ENCODE measurements at regions not wholly inside any gene's neighbourhood (a gene's known extent, or its start where the extent isn't known, plus 50 kb on each side); places are given as distances from the start of the nearest gene placed in this dataset.

GRCh38 chr1:213883618-213884017, 104.2 kb upstream of the PROX1 start:
- intact Hi-C loops (cut with DNase I) = no loop called here
- Histone ChIP-seq H3K4me3 (no peak overlapping the region), H3K27ac (no peak overlapping the region), H3K36me3 (no peaks in the 10 kb centered on the region), H3K27me3 (no peaks in the 10 kb centered on the region), H3K4me1 (no peaks in the 10 kb centered on the region), H3K9me3 (peaks cover 0 to 5% of the 10 kb centered on the region in 2 donors)
- DNase-seq (no peak), ATAC-seq (no peak)
- no peak for TF ChIP-seq CTCF (IDR thresholded peaks at IDR 0.05)

- Histone ChIP-seq H3K4me3 (no peak overlapping the region), H3K36me3 (no peaks in the 10 kb centered on the region), H3K27ac (no peak overlapping the region), H3K9me3 (peaks cover 0 to 5% of the 10 kb centered on the region in 2 donors), H3K4me1 (no peaks in the 10 kb centered on the region), H3K27me3 (no peaks in the 10 kb centered on the region)
- intact Hi-C loops (cut with DNase I) = no loop called here
- no peak for TF ChIP-seq CTCF (IDR thresholded peaks at IDR 0.05)
- ATAC-seq (no peak), DNase-seq (no peak)
Measured at GRCh38 chr1:213884402-213884801, 103.4 kb upstream of the PROX1 start.

GRCh38 chr1:213884942-213885341, 102.8 kb upstream of the PROX1 start:
- H3K27me3 ChIP-seq = no peaks in the 10 kb centered on the region
- H3K9me3 ChIP-seq = peaks cover 0 to 5% of the 10 kb centered on the region in 2 donors
- no peak for ATAC-seq
- no peak overlapping the region for H3K27ac ChIP-seq
- no peaks in the 10 kb centered on the region for H3K4me1 ChIP-seq
- no peak for DNase-seq
- no peak overlapping the region for H3K4me3 ChIP-seq
- H3K36me3 ChIP-seq = no peaks in the 10 kb centered on the region
- intact Hi-C loops (cut with DNase I) = no loop called here
- no peak for TF ChIP-seq CTCF (IDR thresholded peaks at IDR 0.05)

DNA sequence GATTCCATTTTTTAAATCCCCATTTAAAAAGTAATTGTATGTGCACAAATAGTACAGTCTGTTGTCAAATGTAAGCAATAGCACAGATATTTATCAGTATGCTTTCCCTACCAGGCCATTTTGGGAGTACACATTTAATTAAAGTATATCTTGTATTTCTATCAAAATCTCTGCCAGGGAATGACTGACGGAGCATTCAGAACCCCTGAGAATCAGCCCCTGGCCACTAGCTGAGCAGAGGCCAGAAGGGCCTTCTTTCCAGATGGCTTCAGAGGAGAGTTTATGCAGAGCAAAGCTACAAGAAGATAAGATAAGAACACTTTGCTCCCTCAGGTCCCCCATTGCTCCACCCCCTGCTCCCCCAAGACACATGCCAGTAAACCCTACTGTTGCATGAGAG, 99.9 kb upstream of the PROX1 start:
- ATAC-seq (no peak), DNase-seq (no peak)
- intact Hi-C loops (cut with DNase I) = no loop called here
- Histone ChIP-seq H3K27ac (no peak overlapping the region), H3K4me3 (no peak overlapping the region), H3K36me3 (no peaks in the 10 kb centered on the region), H3K27me3 (no peaks in the 10 kb centered on the region), H3K4me1 (no peaks in the 10 kb centered on the region), H3K9me3 (peaks cover 0 to 2% of the 10 kb centered on the region in 2 donors)
- TF ChIP-seq CTCF (IDR thresholded peaks at IDR 0.05) = no peak

DNA sequence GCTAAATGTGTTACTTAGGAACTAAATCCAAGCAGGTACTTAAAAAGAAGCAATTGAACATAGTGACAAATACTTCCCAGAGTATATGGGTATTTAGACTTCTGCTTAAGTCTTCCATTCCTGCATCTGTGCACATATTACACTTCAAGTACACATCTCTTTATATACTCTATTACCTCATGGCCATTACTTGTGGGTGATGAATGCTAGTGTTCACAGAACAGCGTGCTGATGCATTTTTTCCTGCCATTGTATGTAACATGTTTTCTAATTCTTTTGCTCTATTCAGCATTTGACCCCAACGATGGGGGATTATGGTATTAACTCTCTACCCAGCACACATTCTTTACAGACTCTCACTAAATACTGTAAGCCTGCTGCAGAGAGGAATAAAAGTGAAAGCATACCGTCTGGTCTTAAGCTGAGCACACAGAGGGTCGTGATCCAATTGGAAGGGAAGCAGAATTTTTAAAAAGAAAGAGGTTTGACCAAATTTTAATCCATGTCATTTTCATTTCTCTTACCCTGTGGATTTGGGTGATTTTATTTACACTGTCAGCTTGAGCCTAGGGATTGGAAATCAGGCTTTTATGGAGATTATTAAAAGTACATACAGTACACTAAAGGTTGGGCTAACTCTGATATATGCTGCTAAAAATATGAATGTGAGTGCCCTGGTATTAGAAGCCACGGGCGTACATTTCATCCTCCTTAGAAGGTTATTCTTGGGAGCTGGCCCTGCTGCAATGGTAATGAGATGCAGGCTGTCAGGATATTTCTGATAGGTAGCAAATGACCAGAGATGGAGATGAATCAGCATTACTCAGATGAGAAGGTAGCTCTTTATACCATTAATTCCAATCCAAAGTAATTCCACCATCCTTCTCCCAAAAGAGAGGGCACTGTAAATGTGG, 95.5 kb upstream of the PROX1 start:
- no peak for ATAC-seq
- DNase-seq = no peak
- Histone ChIP-seq H3K36me3 (no peaks in the 10 kb centered on the region), H3K4me1 (no peaks in the 10 kb centered on the region), H3K27ac (no peak overlapping the region), H3K9me3 (no peaks in the 10 kb centered on the region), H3K27me3 (no peaks in the 10 kb centered on the region), H3K4me3 (no peak overlapping the region)
- TF ChIP-seq CTCF (IDR thresholded peaks at IDR 0.05) = no peak
- intact Hi-C loops (cut with DNase I) = no loop called here

Data from left lung (tissue), 4 donors.